Subcutaneous abdominal adipose tissue (tissue), 5 donors: ENCODE measurements at regions not wholly inside any gene's neighbourhood (a gene's known extent, or its start where the extent isn't known, plus 50 kb on each side); places are given as distances from the start of the nearest gene placed in this dataset.

ENCODE experiments used
- H3K27ac ChIP-seq: one replicate; pipeline ENCODE4 v1.7.0; 2013; ENCODE audit warnings: low read depth, mild to moderate bottlenecking, inconsistent platforms, low read length, moderate library complexity
- H3K27me3 ChIP-seq, 5 donors: one replicate each; pipeline ENCODE4 v1.7.0; 2013; ENCODE audit warnings: low read length in 5 of 5, inconsistent platforms in 1 of 5; ENCODE audit not compliant: control insufficient read depth in 5 of 5, insufficient read depth in 4 of 5
- H3K36me3 ChIP-seq, 5 donors: one replicate each; pipeline ENCODE4 v1.7.0; 2013; ENCODE audit warnings: low read length in 5 of 5; ENCODE audit not compliant: control insufficient read depth in 5 of 5, insufficient read depth in 5 of 5
- H3K4me1 ChIP-seq, 5 donors: one replicate each; pipeline ENCODE4 v1.7.0; 2013; ENCODE audit warnings: low read length in 5 of 5, mild to moderate bottlenecking in 3 of 5, moderate library complexity in 1 of 5; ENCODE audit not compliant: control insufficient read depth in 5 of 5, insufficient read depth in 5 of 5
- H3K4me3 ChIP-seq, 5 donors: one replicate each; pipeline ENCODE4 v1.7.0; 2013; ENCODE audit warnings: low read length in 5 of 5, low read depth in 1 of 5
- H3K9ac ChIP-seq, 5 donors: one replicate each; pipeline ENCODE4 v1.7.0; 2013; ENCODE audit warnings: low read length in 5 of 5, mild to moderate bottlenecking in 4 of 5, moderate library complexity in 3 of 5
- H3K9me3 ChIP-seq, 5 donors: one replicate each; pipeline ENCODE4 v1.7.0; 2013; ENCODE audit warnings: low read length in 5 of 5; ENCODE audit not compliant: control insufficient read depth in 5 of 5
- donor health status: healthy.
- donor health status: healthy.
- donor health status: healthy.
- donor health status: healthy.
- donor health status: healthy.

GRCh38 chr9:13948037-13948436 lies 365.9 kb downstream of the NFIB start:
- Histone ChIP-seq H3K9ac (no peak overlapping the region), H3K4me3 (no peak overlapping the region), H3K27me3 (no peaks in the 10 kb centered on the region), H3K4me1 (peaks cover 0 to 10% (median 0%) of the 10 kb centered on the region in 5 donors), H3K36me3 (no peaks in the 10 kb centered on the region), H3K9me3 (peaks cover 0 to 3% (median 0%) of the 10 kb centered on the region in 5 donors), H3K27ac (no peak overlapping the region)

DNA sequence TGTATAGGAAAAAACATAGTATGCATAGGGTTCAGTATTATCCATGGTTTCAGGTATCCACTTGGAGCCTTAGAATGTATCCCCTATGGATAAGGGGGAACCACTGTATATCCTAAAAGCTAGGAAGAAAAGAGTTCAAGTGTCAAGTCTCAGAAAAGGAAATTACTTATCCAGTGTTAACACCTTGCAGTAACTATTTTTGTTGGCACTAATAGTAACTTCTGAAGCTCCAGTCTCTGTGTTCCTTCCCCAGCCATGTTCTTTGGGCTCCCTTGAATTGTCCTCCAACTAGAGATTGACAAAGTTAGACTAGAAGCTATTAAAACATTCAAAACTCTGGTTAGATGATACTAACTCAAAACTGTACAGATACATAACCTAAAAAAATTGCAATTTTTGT lies 370.8 kb downstream of the NFIB start:
- no peaks in the 10 kb centered on the region for H3K27me3 ChIP-seq
- no peak overlapping the region for H3K27ac ChIP-seq
- no peak overlapping the region for H3K4me3 ChIP-seq
- peaks cover 0 to 15% (median 6%) of the 10 kb centered on the region in 5 donors for H3K4me1 ChIP-seq
- H3K36me3 ChIP-seq, result no peaks in the 10 kb centered on the region
- H3K9ac ChIP-seq, result no peak overlapping the region
- H3K9me3 ChIP-seq, result no peaks in the 10 kb centered on the region

- H3K4me3 ChIP-seq, result no peak overlapping the region
- H3K36me3 ChIP-seq, result no peaks in the 10 kb centered on the region
- H3K4me1 ChIP-seq, result peaks cover 0 to 11% (median 6%) of the 10 kb centered on the region in 5 donors
- no peaks in the 10 kb centered on the region for H3K27me3 ChIP-seq
- H3K9me3 ChIP-seq, result no peaks in the 10 kb centered on the region
- H3K9ac ChIP-seq, result no peak overlapping the region
- H3K27ac ChIP-seq, result no peak overlapping the region
Observed at GRCh38 chr9:13942695-13943094, 371.2 kb downstream of the NFIB start.

DNA sequence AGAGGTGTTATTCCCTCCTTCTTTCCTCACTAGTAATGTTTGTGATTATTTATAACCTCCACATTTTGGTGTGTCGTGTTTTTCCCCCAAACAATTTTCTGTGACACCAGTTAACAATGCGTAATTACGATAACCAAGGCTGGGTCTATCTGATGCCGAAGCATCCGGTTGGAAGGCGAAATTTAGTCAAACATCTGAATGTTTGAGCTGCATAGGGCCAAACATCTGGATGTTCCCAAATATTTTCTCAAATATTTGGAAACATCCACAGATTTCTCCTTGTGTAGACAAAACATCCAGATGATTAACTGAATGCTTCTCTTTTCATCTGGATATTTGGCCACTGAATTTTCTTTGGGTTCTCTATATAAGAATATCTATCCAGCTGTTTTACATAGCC lies 371.7 kb downstream of the NFIB start:
- Histone ChIP-seq H3K36me3 (no peaks in the 10 kb centered on the region), H3K4me3 (no peak overlapping the region), H3K27ac (no peak overlapping the region), H3K4me1 (peaks cover 0 to 8% (median 6%) of the 10 kb centered on the region in 5 donors), H3K9me3 (no peaks in the 10 kb centered on the region), H3K9ac (no peak overlapping the region), H3K27me3 (no peaks in the 10 kb centered on the region)

DNA sequence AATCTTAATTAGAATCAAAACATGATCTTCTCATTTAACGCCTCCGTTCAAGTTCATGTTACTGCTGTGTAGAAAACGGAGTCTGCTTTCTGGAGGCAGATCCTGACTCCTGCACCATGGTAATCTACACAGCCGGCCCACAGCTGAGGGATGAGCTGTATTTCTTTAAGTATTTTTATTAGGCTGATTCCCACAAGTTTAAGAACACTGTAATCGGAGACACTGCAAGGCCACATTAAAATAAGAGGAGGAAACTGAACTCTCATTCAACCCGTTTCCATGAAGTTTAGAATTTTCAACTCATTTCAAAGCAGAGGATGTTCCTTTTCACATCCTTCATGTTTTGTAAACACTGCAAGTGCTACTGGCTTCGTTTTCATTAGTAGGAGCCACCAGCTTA lies 372.2 kb downstream of the NFIB start:
- Histone ChIP-seq H3K9ac (no peak overlapping the region), H3K27me3 (no peaks in the 10 kb centered on the region), H3K36me3 (no peaks in the 10 kb centered on the region), H3K4me3 (no peak overlapping the region), H3K27ac (no peak overlapping the region), H3K9me3 (no peaks in the 10 kb centered on the region), H3K4me1 (peaks cover 0 to 8% (median 6%) of the 10 kb centered on the region in 5 donors)

DNA sequence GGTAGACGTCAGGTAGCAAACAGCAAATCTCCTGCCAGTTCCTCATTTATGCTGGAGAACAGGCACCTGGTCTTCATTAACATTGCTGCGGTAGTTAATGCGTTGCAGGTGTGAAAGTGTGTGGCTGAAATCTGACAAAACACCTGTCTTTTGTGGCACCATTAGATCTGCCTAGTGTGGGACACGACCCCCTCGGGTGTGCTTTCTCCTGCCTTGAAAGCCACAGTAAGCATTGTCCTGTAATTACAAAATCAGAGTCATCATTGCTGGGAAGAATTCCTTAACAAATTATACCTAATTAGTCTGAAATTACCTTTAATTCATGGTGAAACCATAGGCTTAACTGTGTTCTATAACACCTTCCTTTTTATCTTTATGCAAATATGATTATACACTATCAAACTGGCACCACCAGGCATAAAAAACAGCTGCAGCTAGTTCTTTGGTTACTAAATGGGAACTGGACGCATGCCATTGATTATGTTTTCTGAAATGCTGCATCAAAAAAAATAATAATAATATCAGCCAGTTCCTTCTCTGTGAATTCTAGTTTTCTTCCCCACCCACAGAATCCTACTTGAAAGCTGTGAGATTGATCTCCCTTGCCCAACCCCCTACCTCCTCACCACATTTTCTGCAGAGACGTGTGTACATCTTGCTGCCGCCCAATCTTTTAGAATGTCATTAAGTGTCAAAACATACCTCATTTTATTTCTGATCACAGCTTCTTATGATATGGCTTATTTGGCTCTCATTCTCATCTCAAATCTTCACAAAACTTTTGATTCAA lies 374.0 kb downstream of the NFIB start:
- H3K36me3 ChIP-seq, result no peaks in the 10 kb centered on the region
- no peaks in the 10 kb centered on the region for H3K27me3 ChIP-seq
- H3K4me3 ChIP-seq, result no peak overlapping the region
- H3K9ac ChIP-seq, result no peak overlapping the region
- H3K27ac ChIP-seq, result no peak overlapping the region
- peaks cover 0 to 8% (median 6%) of the 10 kb centered on the region in 5 donors for H3K4me1 ChIP-seq
- H3K9me3 ChIP-seq, result no peaks in the 10 kb centered on the region

DNA sequence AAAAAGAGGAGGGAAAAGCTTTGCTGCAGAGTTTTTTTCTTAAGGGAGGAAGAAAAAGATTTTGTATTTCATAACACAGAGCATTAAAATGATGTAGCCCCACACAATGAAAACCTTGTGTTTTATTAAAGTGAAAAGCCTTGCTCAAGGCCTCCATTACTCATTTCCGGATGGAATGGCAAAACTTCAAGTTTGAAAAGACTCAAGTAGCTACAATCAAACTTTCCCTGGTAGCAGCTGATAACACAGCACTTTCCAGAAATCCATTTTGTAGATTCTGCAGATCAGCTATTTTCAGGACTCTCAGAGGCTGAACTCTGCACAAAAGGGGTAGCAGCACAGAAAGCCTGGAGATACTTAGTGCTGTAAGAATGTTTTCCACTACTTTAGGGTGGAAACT lies 374.8 kb downstream of the NFIB start:
- H3K27ac ChIP-seq, result no peak overlapping the region
- no peak overlapping the region for H3K4me3 ChIP-seq
- H3K36me3 ChIP-seq, result no peaks in the 10 kb centered on the region
- no peaks in the 10 kb centered on the region for H3K9me3 ChIP-seq
- no peaks in the 10 kb centered on the region for H3K27me3 ChIP-seq
- no peak overlapping the region for H3K9ac ChIP-seq
- H3K4me1 ChIP-seq, result peaks cover 0 to 8% (median 6%) of the 10 kb centered on the region in 5 donors

DNA sequence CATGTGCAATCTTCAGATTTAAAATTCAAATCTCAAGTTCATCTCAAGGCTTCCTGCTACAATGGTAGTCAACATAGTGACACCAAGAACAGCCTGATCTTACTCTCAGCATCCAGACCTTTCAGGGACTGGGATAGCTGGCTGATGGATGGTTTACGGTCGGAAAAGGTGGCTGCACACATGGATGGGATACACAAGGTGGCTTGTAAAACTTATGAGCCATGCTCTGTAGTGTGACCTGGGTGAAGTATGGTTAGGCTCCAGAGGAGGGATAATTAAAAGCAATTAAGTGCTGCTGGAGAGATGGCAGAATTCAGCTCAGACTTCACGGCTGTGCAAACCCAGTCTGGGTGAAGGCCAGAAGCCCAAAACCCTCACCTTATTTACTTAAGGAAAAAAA lies 379.5 kb downstream of the NFIB start:
- no peak overlapping the region for H3K9ac ChIP-seq
- H3K4me1 ChIP-seq, result peaks cover 0 to 16% (median 13%) of the 10 kb centered on the region in 5 donors
- H3K27me3 ChIP-seq, result no peaks in the 10 kb centered on the region
- no peak overlapping the region for H3K4me3 ChIP-seq
- H3K9me3 ChIP-seq, result no peaks in the 10 kb centered on the region
- H3K36me3 ChIP-seq, result no peaks in the 10 kb centered on the region
- no peak overlapping the region for H3K27ac ChIP-seq

DNA sequence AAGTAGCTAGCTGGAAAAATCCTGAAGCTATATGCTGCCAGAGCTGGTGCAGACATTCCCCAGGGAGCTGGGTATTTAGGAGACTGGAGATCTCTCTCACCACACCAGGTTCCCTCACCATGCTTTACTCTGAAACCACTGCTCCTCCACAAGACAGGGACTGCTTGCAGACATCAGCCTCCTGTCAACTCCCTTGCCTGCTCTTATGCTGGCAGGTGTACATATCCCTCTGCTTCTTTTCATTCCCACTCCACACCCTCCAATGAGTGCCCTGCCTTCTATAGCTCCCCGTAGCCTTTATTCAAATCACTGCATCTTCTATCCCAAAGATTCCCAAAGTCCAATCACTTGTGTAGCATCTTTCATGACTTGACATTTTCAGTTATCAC lies 380.7 kb downstream of the NFIB start:
- H3K4me3 ChIP-seq, result no peak overlapping the region

DNA sequence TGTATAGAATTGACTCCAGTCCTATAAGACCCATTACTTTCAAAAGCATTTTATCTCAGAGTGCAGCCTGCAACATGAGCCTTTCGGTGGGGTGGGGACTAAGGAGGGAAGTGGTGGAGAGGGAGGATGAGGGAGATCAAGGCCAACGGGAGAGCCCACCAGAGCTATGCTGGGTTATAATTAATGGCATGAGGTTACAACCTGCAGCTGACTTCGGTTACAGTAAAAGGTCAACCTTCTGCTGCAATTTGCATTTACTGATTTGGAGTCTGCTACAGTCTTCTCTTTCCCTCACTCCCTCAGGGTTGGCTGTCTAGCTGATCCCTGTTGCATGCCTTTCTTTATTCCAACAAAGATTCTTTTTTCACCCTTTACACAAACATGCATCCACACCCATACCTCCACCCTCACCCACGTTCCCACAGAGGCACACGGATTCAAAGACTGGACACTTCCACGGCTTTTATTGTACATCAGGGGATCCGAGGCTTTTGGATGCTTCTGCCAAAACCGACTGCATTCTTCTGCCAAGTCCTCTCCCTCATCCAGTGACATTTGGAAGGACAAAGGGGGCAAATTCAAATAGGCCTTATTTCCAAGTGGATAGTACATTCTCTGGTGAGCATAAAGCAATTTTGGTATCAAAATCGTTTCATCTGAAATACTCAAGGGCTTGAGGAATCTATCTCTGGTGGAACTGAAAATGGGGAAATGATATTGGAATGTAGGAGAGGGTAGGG lies 381.2 kb downstream of the NFIB start:
- peaks cover 0 to 16% (median 9%) of the 10 kb centered on the region in 5 donors for H3K4me1 ChIP-seq
- no peaks in the 10 kb centered on the region for H3K9me3 ChIP-seq
- no peak overlapping the region for H3K27ac ChIP-seq
- H3K9ac ChIP-seq, result no peak overlapping the region
- H3K27me3 ChIP-seq, result no peaks in the 10 kb centered on the region
- peak overlapping the region in 1 of 5 donors; percentile 1 for H3K4me3 ChIP-seq
- no peaks in the 10 kb centered on the region for H3K36me3 ChIP-seq

More for the DNA sequence above, 380.7 kb downstream of the NFIB start:
- no peaks in the 10 kb centered on the region for H3K9me3 ChIP-seq
- H3K9ac ChIP-seq, result no peak overlapping the region
- no peaks in the 10 kb centered on the region for H3K27me3 ChIP-seq
- no peak overlapping the region for H3K27ac ChIP-seq
- peaks cover 0 to 16% (median 9%) of the 10 kb centered on the region in 5 donors for H3K4me1 ChIP-seq
- no peaks in the 10 kb centered on the region for H3K36me3 ChIP-seq
